ENCODE measurements at regions not wholly inside any gene's neighbourhood (a gene's known extent, or its start where the extent isn't known, plus 50 kb on each side); places are given as distances from the start of the nearest gene placed in this dataset.

GRCh38 chr10:91046869-91047268 lies 126.0 kb upstream of the ANKRD1 start:
- no peak overlapping the region for H3K4me3 ChIP-seq (ENCODE audit: low read depth, poor library complexity, severe bottlenecking)
- intact Hi-C loops (cut with DNase I; ENCODE audit: low total_unique reads): no loop called here
- 43 to 48% methylated on average over 3 of the region's 3 CpGs for WGBS, 2 donors
- no peak for DNase-seq (ENCODE audit: low spot score in 2 of 2)
- TF ChIP-seq CTCF (IDR thresholded peaks at IDR 0.05): no peak
- no peak for TF ChIP-seq POLR2A (IDR thresholded peaks at IDR 0.05)

GRCh38 chr10:91048380-91048779 lies 127.5 kb upstream of the ANKRD1 start:
- no peak for TF ChIP-seq CTCF (IDR thresholded peaks at IDR 0.05)
- no peak for TF ChIP-seq POLR2A (IDR thresholded peaks at IDR 0.05)
- intact Hi-C loops (cut with DNase I; ENCODE audit: low total_unique reads): no loop called here
- WGBS, 2 donors: 86 to 91% methylated on average over 2 of the region's 2 CpGs

GRCh38 chr10:91049296-91049987 lies 128.6 kb upstream of the ANKRD1 start:
- no peak overlapping the region for H3K4me3 ChIP-seq (ENCODE audit: low read depth, poor library complexity, severe bottlenecking)
- 51 to 58% methylated on average over 2 of the region's 2 CpGs for whole genome bisulfite sequencing, 2 donors
- no peak for DNase-seq (ENCODE audit: low spot score in 2 of 2)
- TF ChIP-seq CTCF (IDR thresholded peaks at IDR 0.05) (no peak), POLR2A (IDR thresholded peaks at IDR 0.05) (no peak)
- intact Hi-C loops (cut with DNase I; ENCODE audit: low total_unique reads): no loop called here

More at GRCh38 chr10:91048380-91048779, 127.5 kb upstream of the ANKRD1 start:
- no peak overlapping the region for H3K4me3 ChIP-seq (ENCODE audit: low read depth, poor library complexity, severe bottlenecking)
- no peak for DNase-seq (ENCODE audit: low spot score in 2 of 2)

GRCh38 chr10:91049988-91050360 lies 129.1 kb upstream of the ANKRD1 start:
- no peak overlapping the region for H3K4me3 ChIP-seq (ENCODE audit: low read depth, poor library complexity, severe bottlenecking)
- 61% methylated on average over 2 of the region's 2 CpGs for WGBS, 2 donors
- DNase-seq (ENCODE audit: low spot score in 2 of 2): no peak
- intact Hi-C loops (cut with DNase I; ENCODE audit: low total_unique reads): no loop called here
- TF ChIP-seq CTCF (IDR thresholded peaks at IDR 0.05) (no peak), POLR2A (IDR thresholded peaks at IDR 0.05) (no peak)

GRCh38 chr10:91050371-91051034 lies 129.6 kb upstream of the ANKRD1 start:
- no peak for DNase-seq (ENCODE audit: low spot score in 2 of 2)
- 88 to 89% methylated on average over 6 of the region's 6 CpGs for WGBS, 2 donors
- H3K4me3 ChIP-seq (ENCODE audit: low read depth, poor library complexity, severe bottlenecking): no peak overlapping the region
- TF ChIP-seq POLR2A (IDR thresholded peaks at IDR 0.05) (no peak), CTCF (IDR thresholded peaks at IDR 0.05) (no peak)
- intact Hi-C loops (cut with DNase I; ENCODE audit: low total_unique reads): no loop called here
